ENCODE measurements at regions not wholly inside any gene's neighbourhood (a gene's known extent, or its start where the extent isn't known, plus 50 kb on each side); places are given as distances from the start of the nearest gene placed in this dataset.
"Not testable (repeated sequence)": the region's sequence is repeated elsewhere in the genome, so short reads cannot be mapped to it uniquely, and the experiment has no call there.

- DNase-seq (ENCODE audit: low read depth) = not testable (repeated sequence)
Measured at GRCh38 chr20:47903009-47903408, 117.7 kb upstream of the SULF2 start.

GRCh38 chr20:47899313-47899712 lies 114.0 kb upstream of the SULF2 start:
- not testable (repeated sequence) for DNase-seq (ENCODE audit: low read depth)

- DNase-seq (ENCODE audit: low read depth) = no peak
Measured at GRCh38 chr20:47897461-47897860, 112.2 kb upstream of the SULF2 start.

DNA sequence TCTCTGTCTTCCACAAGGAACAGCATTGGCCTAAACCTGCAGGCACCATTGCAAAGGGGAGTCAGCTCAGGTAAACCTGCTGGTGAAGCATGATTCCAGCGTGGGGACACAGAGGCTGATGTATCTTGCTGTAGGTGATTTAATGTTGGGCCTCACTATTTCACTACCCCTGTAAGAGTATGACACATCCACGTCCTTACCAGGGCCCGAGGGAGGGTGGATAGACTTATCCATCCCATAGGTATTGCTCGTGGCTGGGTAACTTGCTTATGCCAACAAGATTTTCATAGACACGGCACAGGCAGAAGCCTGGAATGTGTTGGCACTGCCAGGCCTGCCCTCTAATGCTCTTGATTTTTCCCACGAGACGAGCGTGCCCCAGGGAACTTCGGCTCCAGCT lies 107.4 kb upstream of the SULF2 start:
- not testable (repeated sequence) for DNase-seq (ENCODE audit: low read depth)

- not testable (repeated sequence) for DNase-seq (ENCODE audit: low read depth)
Measured at GRCh38 chr20:47890708-47891107, 105.4 kb upstream of the SULF2 start.

DNA sequence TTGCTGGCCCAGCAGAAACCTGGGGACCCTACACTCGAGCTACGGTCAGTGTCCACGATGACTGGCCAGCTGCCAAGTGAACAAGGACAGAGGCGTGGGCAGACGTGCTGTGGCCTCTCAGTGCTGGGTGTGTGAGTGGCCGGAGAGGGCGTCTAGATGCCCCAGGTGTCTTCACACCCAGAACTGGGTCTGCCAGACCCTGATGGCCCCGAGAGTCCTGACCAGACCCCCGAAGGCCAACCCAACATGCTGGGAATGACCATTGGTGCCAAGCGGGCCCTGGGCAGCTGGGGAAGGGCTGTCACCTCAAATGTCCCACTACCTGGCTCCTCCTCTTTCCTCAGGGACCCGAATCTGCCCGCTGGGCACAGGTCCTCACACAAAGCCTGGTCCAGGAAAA lies 104.5 kb upstream of the SULF2 start:
- DNase-seq (ENCODE audit: low read depth) = not testable (repeated sequence)

DNA sequence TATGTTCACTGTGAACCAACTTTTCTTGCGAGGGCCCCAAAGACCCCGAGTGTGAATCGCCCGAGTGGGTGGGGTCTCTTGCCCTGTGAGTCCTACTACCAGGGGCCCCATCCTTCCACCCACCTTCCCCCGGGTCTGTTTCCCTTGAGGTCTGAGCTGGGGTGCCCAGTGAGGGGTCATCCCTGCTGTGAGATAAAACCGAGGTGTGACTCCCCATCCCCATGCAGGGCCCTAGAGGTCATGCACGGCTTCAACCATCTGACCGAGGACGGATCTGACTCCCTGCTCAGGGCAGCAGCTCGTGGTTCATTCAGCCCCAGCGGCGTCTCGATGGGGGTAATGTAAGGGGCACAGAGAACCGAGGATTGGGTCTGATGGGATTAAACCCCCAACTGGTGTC lies 103.1 kb upstream of the SULF2 start:
- DNase-seq (ENCODE audit: low read depth) = no peak

DNA sequence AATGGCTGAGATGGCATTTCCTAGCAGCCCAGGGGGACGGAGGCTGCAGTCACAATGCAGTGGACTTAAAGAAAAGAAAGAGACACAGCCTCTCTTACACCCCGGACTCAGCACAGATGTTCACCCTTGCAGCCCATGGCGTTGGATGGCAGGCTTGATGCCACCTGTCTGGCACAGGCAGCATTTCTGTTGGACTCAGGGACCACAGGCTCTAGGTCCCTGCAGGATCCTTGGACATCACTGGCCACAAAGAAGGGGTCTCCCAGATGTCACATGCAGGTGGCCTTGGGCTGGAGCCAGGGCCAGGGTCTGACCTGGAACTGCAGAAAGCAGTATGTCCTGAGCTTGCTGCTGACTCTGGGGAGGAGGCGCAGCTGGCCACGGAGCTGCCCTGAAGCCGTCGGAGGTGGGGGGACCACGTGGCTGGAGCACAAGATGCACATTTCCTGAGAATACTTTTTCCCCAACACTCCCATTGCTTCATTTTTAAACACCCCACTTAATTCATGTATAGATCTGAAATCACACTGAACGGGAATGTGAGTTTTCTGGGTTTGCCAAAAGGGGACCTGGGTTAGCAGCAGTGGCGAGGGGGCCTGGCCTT lies 102.3 kb upstream of the SULF2 start:
- no peak for DNase-seq (ENCODE audit: low read depth)

DNA sequence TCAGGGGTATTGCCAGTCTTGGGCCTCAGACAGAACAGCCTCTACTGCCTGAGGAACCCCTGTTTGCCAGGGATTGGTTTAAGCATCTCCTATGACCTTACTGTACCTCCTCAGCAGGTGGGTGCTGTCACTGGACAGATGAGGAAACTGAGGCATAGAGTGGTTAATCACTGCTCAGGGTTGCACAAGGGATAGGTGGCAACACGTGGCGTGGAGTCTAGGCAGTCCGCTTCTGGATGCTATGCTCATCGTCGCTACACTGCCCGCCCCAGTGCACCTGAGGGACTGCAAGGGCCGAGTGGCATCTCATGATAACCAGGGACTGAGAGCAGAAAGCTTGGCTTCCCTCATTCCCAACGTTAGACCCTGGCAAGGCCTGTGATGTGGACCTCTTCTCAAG lies 101.8 kb upstream of the SULF2 start:
- no peak for DNase-seq (ENCODE audit: low read depth)

GRCh38 chr20:47886454-47887041 lies 101.3 kb upstream of the SULF2 start:
- DNase-seq (ENCODE audit: low read depth) = no peak

DNA sequence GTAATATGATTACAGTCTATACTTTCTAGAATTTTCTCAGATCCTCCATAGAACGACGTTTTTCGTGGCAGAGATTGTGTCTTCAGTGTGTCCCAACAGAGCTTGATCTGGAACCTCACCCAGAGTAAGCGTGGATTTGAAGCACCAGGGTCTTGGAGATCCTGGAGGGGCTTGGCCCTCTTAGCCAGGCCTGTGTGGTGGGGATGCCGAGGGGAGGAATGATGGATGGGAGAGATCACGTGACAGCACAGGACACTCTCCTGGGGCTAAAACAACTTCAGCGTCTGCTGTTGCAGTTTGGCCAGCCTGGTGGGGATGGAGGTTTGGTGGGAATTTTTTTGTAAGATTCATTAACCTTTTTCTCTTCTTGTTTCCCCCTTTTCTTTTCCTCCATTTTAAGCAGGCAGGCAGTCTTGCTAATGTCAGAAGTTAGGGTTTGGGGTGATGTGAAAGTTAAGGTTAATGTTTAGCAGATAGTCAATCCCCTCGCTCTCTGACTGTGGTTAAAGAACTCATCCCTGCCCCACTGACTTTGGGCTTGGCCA lies 100.7 kb upstream of the SULF2 start:
- no peak for DNase-seq (ENCODE audit: low read depth)

- not testable (repeated sequence) for DNase-seq (ENCODE audit: low read depth)
Measured at GRCh38 chr20:47883940-47884339, 98.7 kb upstream of the SULF2 start.

GRCh38 chr20:47883186-47883585 lies 97.9 kb upstream of the SULF2 start:
- no peak for DNase-seq (ENCODE audit: low read depth)

GRCh38 chr20:47879771-47880170 lies 94.5 kb upstream of the SULF2 start:
- no peak for DNase-seq (ENCODE audit: low read depth)

DNA sequence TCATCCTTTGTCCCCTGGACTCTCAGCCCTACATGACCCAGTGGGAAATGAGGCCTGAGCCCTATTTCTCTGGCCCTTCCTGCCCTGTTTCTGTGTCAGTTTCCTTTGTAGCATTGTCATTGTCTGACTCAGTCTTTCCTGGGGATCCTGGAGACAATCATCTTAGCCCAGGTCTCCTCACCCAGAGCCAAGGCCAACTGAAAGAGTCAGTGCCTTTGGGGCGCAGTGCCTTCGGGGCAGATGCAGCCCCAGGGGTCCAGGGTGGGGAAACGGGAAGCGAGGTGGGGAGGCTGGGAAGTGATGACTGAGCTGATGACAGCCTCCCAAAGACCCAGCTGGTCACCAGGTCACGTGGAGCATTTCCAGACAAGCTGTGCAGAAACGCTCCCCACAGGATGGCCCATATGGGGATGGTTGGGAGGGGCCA lies 93.3 kb upstream of the SULF2 start:
- no peak for DNase-seq (ENCODE audit: low read depth)

DNA sequence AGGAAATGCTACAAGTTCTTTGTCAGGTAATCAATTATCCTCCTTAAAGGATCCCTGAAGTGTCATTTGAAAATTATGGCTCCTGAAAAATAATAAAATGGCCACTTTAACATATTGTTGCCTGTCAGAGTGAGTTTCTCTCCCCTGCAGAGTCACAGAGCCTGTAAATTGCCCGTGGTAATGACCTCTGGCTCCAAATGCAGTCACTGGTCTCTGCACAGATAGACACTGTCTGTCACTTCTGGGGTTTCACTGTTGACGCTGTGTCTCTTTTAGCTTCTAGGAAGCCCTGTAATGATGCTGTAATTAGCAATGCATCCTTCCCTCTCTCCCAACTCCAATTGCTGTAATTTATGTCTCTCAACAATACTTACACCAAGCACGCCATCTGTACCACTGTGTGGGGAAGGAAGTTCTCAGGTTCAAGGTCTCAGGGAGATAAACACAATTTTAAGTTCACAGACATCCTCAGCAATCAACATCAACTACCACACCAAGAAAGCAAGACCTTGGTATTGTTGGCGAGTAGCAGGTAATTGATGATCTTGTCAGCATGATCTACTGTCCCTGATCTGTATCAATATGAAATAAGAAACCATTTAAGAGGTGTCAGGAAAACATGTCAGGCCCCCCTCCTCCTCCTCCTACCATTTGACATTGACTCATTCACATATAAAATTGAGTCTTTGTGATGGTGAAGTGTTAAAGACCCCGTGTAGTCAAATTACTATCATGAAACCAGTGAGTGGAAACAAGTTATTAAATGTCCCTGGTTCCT lies 91.2 kb upstream of the SULF2 start:
- no peak for DNase-seq (ENCODE audit: low read depth)

DNA sequence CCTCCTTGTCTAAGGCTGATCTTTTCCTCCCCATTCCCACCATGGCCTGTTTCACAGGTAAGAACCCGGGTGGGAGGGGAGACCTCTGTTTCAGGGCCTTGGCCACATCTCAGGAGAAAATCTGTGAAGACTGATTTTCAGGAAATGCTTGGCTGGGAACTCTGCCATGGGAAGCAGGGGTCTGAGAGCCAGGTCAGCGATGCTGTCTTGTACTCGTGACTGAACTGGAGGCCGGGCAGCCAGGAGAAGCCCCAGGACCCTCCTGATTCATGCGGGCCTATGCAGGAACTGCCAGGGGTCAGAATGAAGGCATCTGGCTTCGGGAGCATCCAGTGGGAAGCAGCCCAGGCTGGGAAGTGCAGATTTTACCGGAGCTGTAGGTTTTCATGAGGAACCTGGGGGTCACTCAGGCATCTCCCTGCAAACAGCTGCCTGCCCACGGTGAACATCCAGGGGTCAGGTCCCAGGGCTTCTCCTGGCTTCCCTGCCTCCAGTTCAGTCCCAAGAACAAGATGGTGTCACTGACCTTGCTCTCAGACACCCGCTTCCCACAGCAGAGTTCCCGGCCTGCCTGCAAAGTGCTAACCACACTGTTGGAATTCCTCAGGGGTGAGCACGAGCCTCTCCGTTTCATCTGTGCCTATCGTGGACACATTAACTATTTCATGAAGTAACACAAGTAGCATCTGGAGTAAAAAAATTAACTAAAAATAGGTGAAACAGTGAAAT lies 90.2 kb upstream of the SULF2 start:
- no peak for DNase-seq (ENCODE audit: low read depth)

DNA sequence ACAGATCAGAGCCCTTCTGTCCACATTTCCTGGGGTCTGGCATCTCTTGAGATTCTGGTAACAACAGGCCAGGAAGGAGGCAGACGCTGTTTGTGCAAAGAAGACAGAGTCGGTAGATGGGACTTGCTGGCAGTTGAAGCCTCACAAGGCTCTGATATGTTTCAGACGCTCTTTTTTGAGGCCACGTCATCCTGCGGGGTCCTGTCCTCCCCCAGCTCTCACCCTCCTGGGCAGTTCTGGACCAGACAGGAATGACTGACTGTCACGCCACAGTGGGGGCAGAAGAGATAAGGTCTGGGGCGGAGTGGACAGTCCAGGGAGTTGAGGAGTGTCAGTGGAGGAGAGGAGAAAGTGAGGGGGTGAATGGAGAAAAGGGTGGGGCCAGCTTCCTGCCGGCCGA lies 87.1 kb upstream of the SULF2 start:
- no peak for DNase-seq (ENCODE audit: low read depth)

DNA sequence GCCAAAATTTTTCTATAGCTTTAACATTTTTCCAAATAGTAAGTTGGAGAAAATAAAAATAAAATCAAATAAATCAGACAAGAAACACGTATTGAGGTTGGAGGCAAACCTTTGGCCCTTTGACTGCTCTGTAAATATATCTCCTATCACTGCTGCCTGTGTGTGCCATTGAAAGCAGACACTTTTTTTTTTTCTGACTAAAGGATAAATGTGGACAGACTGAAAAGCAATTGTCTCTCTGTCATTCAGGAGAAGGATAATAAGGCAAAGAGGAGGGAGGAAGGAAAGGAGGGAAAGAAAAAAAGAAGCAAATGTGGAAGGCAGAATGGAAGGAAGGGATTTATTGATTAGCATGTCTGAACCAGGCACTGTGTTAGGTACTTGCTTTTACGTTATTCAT lies 85.2 kb upstream of the SULF2 start:
- DNase-seq (ENCODE audit: low read depth) = no peak

DNA sequence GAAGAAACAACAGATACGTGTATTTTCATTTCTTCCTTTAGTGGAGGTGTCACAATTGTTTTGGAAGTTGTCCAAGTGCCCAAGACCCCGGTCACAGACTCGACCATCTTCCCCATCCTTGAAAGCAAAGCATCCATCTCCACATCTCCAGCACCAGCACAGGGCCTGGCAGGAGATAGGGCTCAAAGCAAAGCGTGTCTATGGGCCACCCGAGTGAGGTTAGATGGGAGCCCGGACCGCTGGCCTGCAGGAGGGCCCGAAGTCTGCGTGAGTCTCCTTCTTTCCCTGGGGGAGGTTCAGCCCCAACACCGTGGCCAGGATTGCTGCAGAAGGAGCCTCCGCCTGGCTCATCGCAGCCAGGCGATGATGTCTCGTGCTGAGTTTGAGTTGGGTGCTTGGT lies 83.5 kb upstream of the SULF2 start:
- no peak for DNase-seq (ENCODE audit: low read depth)

DNA sequence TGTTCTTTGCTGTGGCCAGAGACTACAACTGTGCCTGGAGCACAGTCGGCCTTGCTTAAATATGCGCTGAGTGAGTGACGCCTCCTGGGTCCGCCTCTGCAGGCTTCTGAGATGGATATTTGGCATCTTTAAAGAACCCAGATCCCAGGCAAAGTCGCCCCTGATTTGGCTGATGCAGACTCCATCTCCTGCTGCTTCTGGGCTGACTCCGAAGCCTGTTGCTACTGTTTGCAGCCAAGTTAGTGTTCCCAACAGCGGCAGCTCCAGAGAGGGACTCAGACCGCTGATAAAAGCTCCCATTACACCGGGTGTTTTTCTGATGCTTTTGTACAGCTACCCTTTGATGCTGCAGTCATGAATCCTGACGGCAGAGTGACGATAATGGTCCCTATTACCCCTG lies 83.0 kb upstream of the SULF2 start:
- no peak for DNase-seq (ENCODE audit: low read depth)

GRCh38 chr20:47867831-47868230 lies 82.5 kb upstream of the SULF2 start:
- DNase-seq (ENCODE audit: low read depth) = no peak

DNA sequence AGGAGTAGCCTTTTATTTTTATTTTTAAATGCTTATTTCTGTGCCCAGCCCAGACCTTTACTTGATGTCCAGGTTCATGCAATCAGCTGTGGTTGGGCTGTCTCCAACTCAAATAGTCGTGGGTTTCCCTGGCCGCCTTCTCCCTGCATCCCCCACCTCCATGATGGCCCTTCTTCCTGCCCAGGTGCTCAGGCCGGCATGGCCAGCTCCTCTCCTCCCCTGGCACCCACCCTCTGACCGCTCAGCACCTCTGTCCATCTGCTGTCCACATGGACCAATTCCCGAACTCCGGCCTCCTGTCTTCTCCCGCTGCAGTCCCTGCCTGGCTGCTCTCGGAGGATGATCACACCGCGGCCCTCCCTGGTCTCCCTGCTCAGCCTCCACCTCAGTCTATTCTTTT lies 81.2 kb upstream of the SULF2 start:
- no peak for DNase-seq (ENCODE audit: low read depth)

Data from fibroblast of the conjunctiva (primary cell).